ENCODE measurements at regions not wholly inside any gene's neighbourhood (a gene's known extent, or its start where the extent isn't known, plus 50 kb on each side); places are given as distances from the start of the nearest gene placed in this dataset.

GRCh38 chr3:152664766-152665165 lies 170.2 kb upstream of the P2RY1 start:
- Histone ChIP-seq H4K20me1 (ENCODE audit: control insufficient read depth, insufficient read depth, low read depth, low read length) (no peaks in the 10 kb centered on the region), H3K9me3 (ENCODE audit: control insufficient read depth, insufficient read depth, low read length) (peaks cover 6% of the 10 kb centered on the region), H3K79me2 (ENCODE audit: control insufficient read depth, low read length) (no peaks in the 10 kb centered on the region), H3K27me3 (ENCODE audit: control insufficient read depth, low read length) (no peaks in the 10 kb centered on the region), H3K27ac (ENCODE audit: low read depth, low read length) (no peak overlapping the region), H3K9me2 (replicated peaks; ENCODE audit: control insufficient read depth, low read length) (no peaks in the 10 kb centered on the region), H3K4me3 (ENCODE audit: low read length) (no peak overlapping the region), H3K4me1 (ENCODE audit: control insufficient read depth, low read length) (no peaks in the 10 kb centered on the region), H3K4me2 (ENCODE audit: low read length) (no peak overlapping the region), H3F3A (ENCODE audit: control insufficient read depth, insufficient read depth) (no peaks in the 10 kb centered on the region), H3K36me3 (ENCODE audit: control insufficient read depth, low read length) (no peaks in the 10 kb centered on the region)
- TF ChIP-seq EZH2phosphoT487 (IDR thresholded peaks at IDR 0.05; ENCODE audit: borderline replicate concordance, low read length) (no peak), CTCF (IDR thresholded peaks at IDR 0.05; ENCODE audit: low read depth, low read length, poor library complexity, severe bottlenecking) (no peak)

GRCh38 chr3:152667267-152667666 lies 167.7 kb upstream of the P2RY1 start:
- Histone ChIP-seq H3K4me1 (ENCODE audit: control insufficient read depth, low read length) (no peaks in the 10 kb centered on the region), H3K79me2 (ENCODE audit: control insufficient read depth, low read length) (no peaks in the 10 kb centered on the region), H3K36me3 (ENCODE audit: control insufficient read depth, low read length) (no peaks in the 10 kb centered on the region), H3K9me2 (replicated peaks; ENCODE audit: control insufficient read depth, low read length) (no peaks in the 10 kb centered on the region), H3K27me3 (ENCODE audit: control insufficient read depth, low read length) (no peaks in the 10 kb centered on the region), H3F3A (ENCODE audit: control insufficient read depth, insufficient read depth) (no peaks in the 10 kb centered on the region), H3K9me3 (ENCODE audit: control insufficient read depth, insufficient read depth, low read length) (no peaks in the 10 kb centered on the region), H4K20me1 (ENCODE audit: control insufficient read depth, insufficient read depth, low read depth, low read length) (no peaks in the 10 kb centered on the region), H3K27ac (ENCODE audit: low read depth, low read length) (no peak overlapping the region), H3K4me3 (ENCODE audit: low read length) (no peak overlapping the region), H3K4me2 (ENCODE audit: low read length) (no peak overlapping the region)
- TF ChIP-seq EZH2phosphoT487 (IDR thresholded peaks at IDR 0.05; ENCODE audit: borderline replicate concordance, low read length) (no peak), CTCF (IDR thresholded peaks at IDR 0.05; ENCODE audit: low read depth, low read length, poor library complexity, severe bottlenecking) (no peak)

- no peak for TF ChIP-seq EZH2phosphoT487 (IDR thresholded peaks at IDR 0.05; ENCODE audit: borderline replicate concordance, low read length)
- no peak for TF ChIP-seq CTCF (IDR thresholded peaks at IDR 0.05; ENCODE audit: low read depth, low read length, poor library complexity, severe bottlenecking)
- H3K4me3 ChIP-seq (ENCODE audit: low read length), result no peak overlapping the region
- H3K36me3 ChIP-seq (ENCODE audit: control insufficient read depth, low read length), result no peaks in the 10 kb centered on the region
- no peaks in the 10 kb centered on the region for H3K79me2 ChIP-seq (ENCODE audit: control insufficient read depth, low read length)
- H3K9me2 ChIP-seq (replicated peaks; ENCODE audit: control insufficient read depth, low read length), result no peaks in the 10 kb centered on the region
- no peaks in the 10 kb centered on the region for H3F3A ChIP-seq (ENCODE audit: control insufficient read depth, insufficient read depth)
- no peaks in the 10 kb centered on the region for H4K20me1 ChIP-seq (ENCODE audit: control insufficient read depth, insufficient read depth, low read depth, low read length)
- H3K27me3 ChIP-seq (ENCODE audit: control insufficient read depth, low read length), result no peaks in the 10 kb centered on the region
- no peak overlapping the region for H3K27ac ChIP-seq (ENCODE audit: low read depth, low read length)
- H3K4me2 ChIP-seq (ENCODE audit: low read length), result no peak overlapping the region
- H3K4me1 ChIP-seq (ENCODE audit: control insufficient read depth, low read length), result no peaks in the 10 kb centered on the region
- H3K9me3 ChIP-seq (ENCODE audit: control insufficient read depth, insufficient read depth, low read length), result no peaks in the 10 kb centered on the region; the same call in 1 of the 2 replicates
Measured at GRCh38 chr3:152669560-152669959, 165.4 kb upstream of the P2RY1 start.
